Small intestine (tissue), 7 donors: ENCODE measurements at regions not wholly inside any gene's neighbourhood (a gene's known extent, or its start where the extent isn't known, plus 50 kb on each side); places are given as distances from the start of the nearest gene placed in this dataset.
"Not testable (repeated sequence)": the region's sequence is repeated elsewhere in the genome, so short reads cannot be mapped to it uniquely, and the experiment has no call there.

Source experiments
- DNase-seq, 2 donors: peaks; one replicate each; pipeline versions ENCODE4 v3.0.0 to v3.0.0-alpha.2; 2013
- FAIRE-seq: peaks from 2 replicates; lab custom pipeline; 2012; peaks lifted over from hg19 to GRCh38; lab: Jason Lieb, UNC
- H3K27ac ChIP-seq, 3 donors: one replicate each; pipeline ENCODE4 v1.5.1; 2013; ENCODE audit warnings: low read length in 2 of 3, mild to moderate bottlenecking in 2 of 3, control low read depth in 1 of 3, inconsistent platforms in 1 of 3, low read depth in 1 of 3, moderate library complexity in 1 of 3
- H3K27me3 ChIP-seq, 3 donors: one replicate each; pipeline ENCODE4 v1.6.1; 2013; ENCODE audit warnings: low read length in 3 of 3, inconsistent platforms in 1 of 3; ENCODE audit not compliant: control insufficient read depth in 3 of 3, insufficient read depth in 3 of 3
- H3K36me3 ChIP-seq, 3 donors: one replicate each; pipeline ENCODE4 v1.6.1; 2013; ENCODE audit warnings: low read length in 3 of 3, inconsistent platforms in 1 of 3, low read depth in 1 of 3, mild to moderate bottlenecking in 1 of 3, moderate library complexity in 1 of 3; ENCODE audit not compliant: control insufficient read depth in 3 of 3, insufficient read depth in 2 of 3
- H3K4me1 ChIP-seq, 3 donors: one replicate each; pipeline ENCODE4 v1.6.1; 2013; ENCODE audit warnings: low read length in 2 of 3, inconsistent platforms in 1 of 3, low read depth in 1 of 3, mild to moderate bottlenecking in 1 of 3, moderate library complexity in 1 of 3; ENCODE audit not compliant: control insufficient read depth in 3 of 3, insufficient read depth in 2 of 3
- H3K4me3 ChIP-seq, 3 donors: one replicate each; pipeline ENCODE4 v1.5.1; 2013; ENCODE audit warnings: low read length in 3 of 3, control low read depth in 1 of 3, inconsistent platforms in 1 of 3, low read depth in 1 of 3, mild to moderate bottlenecking in 1 of 3, moderate library complexity in 1 of 3
- H3K9me3 ChIP-seq, 2 donors: one replicate each; pipeline ENCODE4 v1.6.1; 2013; ENCODE audit warnings: low read depth in 1 of 2, low read length in 1 of 2; ENCODE audit not compliant: control insufficient read depth in 2 of 2, insufficient read depth in 1 of 2
- WGBS, 3 donors: extraction: QIAGEN DNeasy Blood & Tissue Kit; methylation state at CpG; one replicate each; pipeline ENCODE4 v1.1.7; 2013; 5-methylcytosine and 5-hydroxymethylcytosine counted together
- donor health status: healthy with polysubstance abuse.
- donor health status: control.
- donor health status: control.
- donor health status: Bipolar disorder and iron deficiency.
- donor health status: healthy.

GRCh38 chr3:3365716-3366115 lies 186.2 kb upstream of the CRBN start:
- 77 to 88% (median 82%) methylated on average over 2 of the region's 2 CpGs for WGBS, 3 donors
- H3K9me3 ChIP-seq: no peaks in the 10 kb centered on the region
- H3K27ac ChIP-seq: no peak overlapping the region
- no peak overlapping the region for H3K4me3 ChIP-seq
- no peak for DNase-seq
- no peaks in the 10 kb centered on the region for H3K4me1 ChIP-seq
- no peak for FAIRE-seq
- H3K36me3 ChIP-seq: no peaks in the 10 kb centered on the region
- no peaks in the 10 kb centered on the region for H3K27me3 ChIP-seq

DNA sequence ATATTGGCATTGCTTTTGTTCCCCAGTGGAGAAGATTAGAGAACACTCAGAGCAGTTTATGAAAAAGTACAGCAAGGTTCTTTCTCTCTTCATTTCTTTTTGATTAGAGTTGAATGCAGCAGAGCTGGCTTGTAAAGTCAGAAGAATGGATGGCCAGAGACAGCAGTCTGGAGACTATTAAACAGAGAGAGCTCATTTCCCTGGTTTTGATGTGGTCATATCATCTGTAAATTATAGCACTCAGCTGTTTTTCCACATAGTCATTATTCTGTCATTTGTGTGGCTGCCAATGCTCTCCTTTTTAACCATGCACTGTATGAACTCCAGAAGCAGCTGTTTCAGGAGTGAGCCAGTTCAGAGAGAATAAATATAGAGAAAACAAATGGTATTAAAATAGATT lies 177.4 kb upstream of the CRBN start:
- FAIRE-seq: no peak
- no peak overlapping the region for H3K27ac ChIP-seq
- DNase-seq: no peak
- no peak overlapping the region for H3K4me3 ChIP-seq
- no peaks in the 10 kb centered on the region for H3K36me3 ChIP-seq
- no peaks in the 10 kb centered on the region for H3K4me1 ChIP-seq
- H3K27me3 ChIP-seq: no peaks in the 10 kb centered on the region
- no peaks in the 10 kb centered on the region for H3K9me3 ChIP-seq

DNA sequence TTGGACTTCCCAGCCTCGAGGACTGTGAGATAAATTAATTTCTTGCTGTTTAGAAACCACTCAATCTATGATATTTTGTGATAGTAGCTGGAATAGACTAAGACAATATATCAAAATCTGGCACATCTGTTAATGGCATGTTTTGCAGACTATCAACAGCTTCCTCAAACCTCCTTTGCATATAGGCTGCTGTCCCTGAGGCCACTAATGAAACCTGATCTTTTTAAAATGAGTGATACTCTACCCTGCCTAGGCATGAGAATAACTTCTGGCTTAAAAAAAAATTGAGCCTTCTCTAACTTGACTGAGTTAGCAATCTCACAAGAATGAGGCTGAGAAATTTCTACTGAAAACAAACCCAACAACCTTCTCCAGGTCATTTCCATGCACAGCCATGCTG lies 176.0 kb upstream of the CRBN start:
- Histone ChIP-seq H3K36me3 (no peaks in the 10 kb centered on the region), H3K4me1 (no peaks in the 10 kb centered on the region), H3K4me3 (no peak overlapping the region), H3K9me3 (no peaks in the 10 kb centered on the region), H3K27ac (no peak overlapping the region), H3K27me3 (no peaks in the 10 kb centered on the region)
- WGBS, 3 donors: 4 to 35% (median 13%) methylated on average over 1 of the region's 1 CpG
- DNase-seq: no peak
- FAIRE-seq: no peak

- Histone ChIP-seq H3K4me3 (no peak overlapping the region), H3K27me3 (no peaks in the 10 kb centered on the region), H3K36me3 (no peaks in the 10 kb centered on the region), H3K4me1 (no peaks in the 10 kb centered on the region), H3K9me3 (no peaks in the 10 kb centered on the region), H3K27ac (no peak overlapping the region)
- DNase-seq (no peak), FAIRE-seq (no peak)
- 52 to 72% (median 69%) methylated on average over 1 of the region's 1 CpG for WGBS, 3 donors
Measured at GRCh38 chr3:3353153-3353552, 173.7 kb upstream of the CRBN start.

DNA sequence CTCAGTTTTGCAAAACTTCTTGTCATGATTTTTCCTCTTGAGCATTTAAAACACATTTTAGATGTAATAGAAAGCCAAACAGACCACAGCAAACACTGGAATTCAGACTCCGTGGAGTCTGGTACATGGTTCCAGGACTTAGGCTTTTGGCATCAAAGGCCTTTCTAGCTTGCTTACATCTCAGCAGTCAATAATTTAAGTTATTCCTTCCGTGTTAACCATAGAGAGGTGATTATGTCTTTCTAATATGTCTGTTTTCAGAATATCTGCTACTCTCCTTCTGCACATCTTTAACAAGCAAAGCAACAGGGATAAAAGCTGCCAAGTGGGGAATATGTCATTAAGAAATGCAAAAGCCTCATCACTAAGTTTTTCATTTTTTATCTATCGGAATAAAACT lies 171.7 kb upstream of the CRBN start:
- H3K9me3 ChIP-seq: no peaks in the 10 kb centered on the region
- no peaks in the 10 kb centered on the region for H3K27me3 ChIP-seq
- no peaks in the 10 kb centered on the region for H3K36me3 ChIP-seq
- 71 to 87% (median 76%) methylated on average over 3 of the region's 3 CpGs for WGBS, 3 donors
- no peak overlapping the region for H3K4me3 ChIP-seq
- no peaks in the 10 kb centered on the region for H3K4me1 ChIP-seq
- no peak for DNase-seq
- H3K27ac ChIP-seq: no peak overlapping the region
- no peak for FAIRE-seq

- H3K27ac ChIP-seq, H3K36me3 ChIP-seq, H3K9me3 ChIP-seq, H3K4me3 ChIP-seq, H3K4me1 ChIP-seq, H3K27me3 ChIP-seq, FAIRE-seq: not testable (repeated sequence)
- DNase-seq: peak in 1 of 2 donors; percentile 17
- 27 to 57% (median 33%) methylated on average over 2 of the region's 2 CpGs for WGBS, 3 donors
Measured at GRCh38 chr3:3347056-3347455, 167.6 kb upstream of the CRBN start.

DNA sequence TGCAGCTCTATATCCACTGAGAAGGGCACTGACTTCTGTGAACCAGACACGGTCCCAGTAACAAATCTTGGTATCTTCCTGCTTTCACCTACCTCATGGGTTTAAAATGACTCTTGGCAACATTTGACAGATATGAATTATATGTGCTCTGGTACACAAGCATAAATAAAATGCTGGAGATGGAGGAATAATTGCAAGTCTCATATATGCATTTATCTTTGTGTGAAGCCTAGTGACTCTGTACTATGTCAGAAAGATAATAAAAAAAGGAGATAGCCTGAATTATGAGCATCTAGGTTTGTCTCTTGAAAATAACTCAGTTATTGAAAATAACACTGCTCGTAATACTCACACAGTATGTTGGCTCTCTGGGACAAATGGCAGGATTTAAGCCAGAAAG lies 167.1 kb upstream of the CRBN start:
- WGBS, 3 donors: 49 to 56% (median 54%) methylated on average over 2 of the region's 2 CpGs
- Histone ChIP-seq H3K4me1 (no peaks in the 10 kb centered on the region), H3K9me3 (no peaks in the 10 kb centered on the region), H3K36me3 (no peaks in the 10 kb centered on the region), H3K27me3 (peaks cover 0 to 2% (median 0%) of the 10 kb centered on the region in 3 donors), H3K4me3 (no peak overlapping the region), H3K27ac (no peak overlapping the region)
- FAIRE-seq (no peak), DNase-seq (no peak)

DNA sequence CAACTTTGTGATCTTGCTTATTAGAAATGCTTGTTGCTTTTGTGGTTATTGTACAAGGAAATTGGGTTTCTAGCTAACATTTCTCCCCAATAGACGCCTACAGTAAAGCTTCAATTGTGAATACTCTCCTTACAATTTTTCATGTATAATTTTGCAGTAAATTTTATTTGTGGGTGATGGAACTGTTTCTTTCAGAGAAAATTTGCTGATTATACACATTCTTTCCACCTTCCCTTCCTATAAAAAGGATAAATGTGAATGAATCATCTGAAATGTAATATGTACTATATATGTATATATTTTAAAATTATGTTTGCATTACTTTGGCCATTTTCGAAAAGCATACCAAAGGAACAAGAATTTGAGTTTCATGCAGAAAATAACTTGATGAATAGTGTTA lies 162.7 kb upstream of the CRBN start:
- Histone ChIP-seq H3K4me1 (no peaks in the 10 kb centered on the region), H3K9me3 (no peaks in the 10 kb centered on the region), H3K36me3 (no peaks in the 10 kb centered on the region), H3K27ac (no peak overlapping the region), H3K4me3 (no peak overlapping the region), H3K27me3 (peaks cover 0 to 2% (median 0%) of the 10 kb centered on the region in 3 donors)
- 69 to 82% (median 82%) methylated on average over 2 of the region's 2 CpGs for WGBS, 3 donors
- DNase-seq (no peak), FAIRE-seq (no peak)
